Right hindlimb (tissue), 1 donor: ENCODE measurements at regions not wholly inside any gene's neighbourhood (a gene's known extent, or its start where the extent isn't known, plus 50 kb on each side); places are given as distances from the start of the nearest gene placed in this dataset.
A peak's percentile ranks its signal among the peaks of the same experiment; 100 is the strongest.
"Not testable (repeated sequence)": the region's sequence is repeated elsewhere in the genome, so short reads cannot be mapped to it uniquely, and the experiment has no call there.

ENCODE experiments used
- DNase-seq: peaks from one replicate; pipeline ENCODE4 v3.0.0-alpha.2; 2018

DNA sequence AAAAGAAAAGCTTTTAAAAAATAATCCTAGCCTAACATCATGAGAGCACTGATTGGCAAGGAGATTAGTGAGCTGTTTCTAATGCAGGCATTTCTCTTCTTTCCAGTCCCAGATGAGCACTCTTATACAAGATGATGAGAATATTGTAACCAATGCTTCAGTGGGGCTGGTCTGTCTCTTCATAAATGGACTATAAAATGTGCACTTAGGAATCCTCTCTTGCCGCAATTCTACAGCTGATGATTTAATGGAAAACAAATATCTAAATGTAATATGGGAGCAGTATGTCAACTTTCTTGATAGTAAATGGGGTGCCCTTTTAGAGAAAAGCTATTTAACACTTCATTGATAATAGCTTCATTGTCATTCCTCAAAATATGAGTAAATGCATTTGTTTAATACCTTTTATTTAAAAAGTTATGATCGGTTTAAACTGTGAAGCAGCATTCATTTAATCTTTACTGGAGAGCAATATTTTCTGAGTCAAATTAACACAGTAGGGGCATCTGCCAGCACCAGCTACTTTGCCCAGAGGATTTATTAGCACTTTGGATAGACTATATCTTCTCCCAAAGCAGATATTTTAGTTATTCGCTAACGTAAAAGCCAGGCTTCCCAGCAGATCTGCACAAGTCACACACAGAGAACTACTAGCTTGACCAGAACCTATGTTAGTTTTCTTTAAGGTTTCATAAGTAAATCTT lies 985.9 kb downstream of the DIPK2A start:
- no peak for DNase-seq

- DNase-seq, result no peak
These were observed 992.2 kb downstream of the DIPK2A start for GRCh38 chr3:144963810-144964209.

- no peak for DNase-seq
These were observed 994.9 kb downstream of the DIPK2A start for GRCh38 chr3:144966560-144966959.

DNA sequence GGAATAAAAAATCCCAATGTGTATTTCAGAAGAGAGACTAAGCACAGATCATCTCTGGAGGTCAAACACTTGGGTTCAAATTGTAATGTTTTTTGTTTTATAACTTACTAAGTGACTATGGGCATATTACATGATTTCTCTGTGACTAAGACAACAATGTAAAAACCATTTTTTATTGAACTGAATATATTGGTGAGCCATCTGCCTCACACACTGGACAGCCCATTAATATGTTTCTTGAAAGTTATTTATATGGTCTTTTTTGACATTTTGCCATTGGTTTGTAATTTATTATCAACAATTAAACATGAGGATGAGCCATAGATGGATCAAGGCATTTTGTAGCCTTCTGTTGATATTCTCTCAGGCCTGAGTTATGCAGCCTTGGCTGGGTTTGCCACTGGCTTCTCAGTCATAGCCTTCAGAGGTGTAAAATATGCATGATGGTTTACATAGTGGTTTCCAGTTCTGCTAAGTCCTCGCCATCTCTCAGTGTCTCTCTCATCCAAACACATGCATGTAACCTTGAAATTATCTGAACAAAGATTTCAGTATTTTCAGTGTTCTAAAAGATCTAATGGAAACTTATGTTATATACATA lies 997.2 kb downstream of the DIPK2A start:
- DNase-seq, result no peak

GRCh38 chr3:144984481-144984880 lies 1012.9 kb downstream of the DIPK2A start:
- DNase-seq, result not testable (repeated sequence)

DNA sequence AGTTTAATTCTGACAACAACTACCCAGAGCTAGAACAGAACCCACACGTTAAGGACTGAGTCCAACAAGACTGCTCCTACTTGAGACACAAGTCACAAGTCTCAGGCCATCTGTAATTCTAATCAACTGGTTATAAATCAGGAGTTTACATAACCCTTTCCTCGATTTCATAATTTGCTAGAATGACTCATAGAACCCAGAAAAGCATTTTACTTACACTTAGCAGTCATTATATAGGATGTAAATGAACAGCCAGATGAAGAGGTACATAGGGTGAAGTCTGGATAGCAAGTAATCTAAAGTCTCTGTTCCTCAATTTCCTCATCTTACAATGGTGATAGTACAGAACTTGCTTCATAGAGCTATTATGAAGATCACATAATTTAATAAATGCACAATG lies 1018.2 kb downstream of the DIPK2A start:
- no peak for DNase-seq

DNA sequence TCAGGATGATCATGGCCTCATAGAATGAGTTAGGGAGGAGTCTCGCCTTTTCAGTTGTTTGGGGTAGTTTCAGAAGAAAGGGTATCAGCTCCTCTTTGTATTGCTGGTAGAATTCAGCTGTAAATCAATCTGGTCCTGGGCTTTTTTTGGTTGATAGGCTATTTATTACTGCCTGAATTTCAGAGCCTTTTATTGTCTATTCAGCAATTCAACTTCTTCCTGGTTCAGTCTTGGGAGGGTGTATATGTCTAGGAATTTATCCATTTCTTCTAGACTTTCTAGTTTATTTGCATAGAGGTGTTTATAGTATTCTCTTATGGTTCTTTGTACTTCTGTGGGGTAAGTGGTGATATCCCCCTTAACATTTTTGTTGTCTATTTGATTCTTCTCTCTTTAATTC lies 1024.2 kb downstream of the DIPK2A start:
- no peak for DNase-seq

- no peak for DNase-seq
These were observed 1033.8 kb downstream of the DIPK2A start for GRCh38 chr3:145005427-145005826.

DNA sequence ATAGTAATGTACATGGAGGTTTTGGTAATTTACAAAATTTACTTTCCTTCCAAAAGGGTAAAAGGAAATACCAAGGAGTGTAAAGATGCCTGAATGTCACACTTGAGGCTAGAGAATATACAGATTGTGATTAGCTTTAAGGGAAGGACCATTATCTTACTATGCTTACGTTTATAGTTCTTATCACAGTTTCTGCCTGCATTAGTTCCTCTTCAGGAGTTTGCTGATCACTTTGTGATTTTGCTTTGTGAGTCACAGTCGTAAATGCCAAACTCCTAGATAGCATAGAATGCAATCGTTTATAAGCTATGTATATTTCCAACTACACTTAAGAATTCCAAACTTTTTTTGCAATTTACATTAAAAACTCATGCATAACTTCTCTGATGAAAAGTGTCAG lies 1034.6 kb downstream of the DIPK2A start:
- DNase-seq, result no peak

DNA sequence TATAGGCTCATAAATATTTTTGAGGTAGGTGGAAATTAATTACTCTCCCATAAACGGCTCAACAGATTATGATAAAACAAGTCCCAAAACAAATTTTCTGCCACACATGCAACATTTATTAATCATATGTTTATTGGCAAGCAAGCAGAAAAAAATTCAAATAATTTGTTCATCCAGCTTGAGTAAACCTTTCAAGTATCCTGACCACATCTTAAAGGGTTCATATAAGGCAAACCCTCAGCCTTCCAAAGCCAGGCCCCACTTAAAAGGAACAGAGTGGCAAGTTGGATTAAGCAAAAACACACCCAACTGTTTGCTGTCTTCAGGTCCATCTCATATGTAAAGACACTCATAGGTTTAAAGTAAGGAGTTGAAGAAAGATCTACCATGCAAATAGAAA lies 1042.3 kb downstream of the DIPK2A start:
- no peak for DNase-seq

DNA sequence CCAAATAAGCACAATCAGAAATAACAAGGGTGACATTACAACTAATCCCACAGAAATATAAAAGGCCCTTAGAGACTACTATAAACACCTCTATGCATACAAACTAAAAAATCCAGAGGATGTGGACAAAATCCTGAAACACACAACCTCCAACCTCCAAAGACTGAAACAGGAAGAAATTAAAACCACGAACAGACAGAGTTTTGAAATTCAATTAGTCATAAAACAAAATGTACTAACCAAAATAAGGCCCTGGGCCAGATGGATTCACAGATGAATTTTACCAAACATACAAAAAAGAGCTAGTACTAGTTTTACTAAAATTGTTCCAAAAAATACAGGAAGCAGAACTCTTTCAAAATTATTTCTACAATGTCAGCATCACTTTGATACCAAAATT lies 1043.6 kb downstream of the DIPK2A start:
- no peak for DNase-seq

GRCh38 chr3:145017959-145018358 lies 1046.3 kb downstream of the DIPK2A start:
- peak; percentile 20 for DNase-seq

DNA sequence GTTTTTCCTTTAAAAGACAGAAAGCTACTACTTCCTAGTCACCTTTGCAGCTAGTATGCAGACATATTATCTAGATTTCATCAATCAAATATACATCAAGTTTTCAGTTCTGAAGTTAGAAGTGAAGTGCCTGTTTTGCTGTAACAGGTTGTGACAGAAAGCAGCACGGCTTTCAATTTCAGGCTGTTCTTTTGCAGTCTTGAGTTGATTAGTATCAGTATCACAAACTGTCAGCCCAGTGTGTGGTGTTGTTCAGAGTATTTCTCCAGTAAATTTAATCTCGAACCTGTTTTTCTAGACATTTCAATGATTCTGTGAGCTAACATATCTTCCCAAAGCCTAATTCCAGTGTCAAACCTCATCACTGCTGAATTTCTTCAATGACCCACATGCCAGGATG lies 1050.8 kb downstream of the DIPK2A start:
- no peak for DNase-seq

- DNase-seq, result no peak
These were observed 1053.1 kb downstream of the DIPK2A start for GRCh38 chr3:145024700-145025099.

DNA sequence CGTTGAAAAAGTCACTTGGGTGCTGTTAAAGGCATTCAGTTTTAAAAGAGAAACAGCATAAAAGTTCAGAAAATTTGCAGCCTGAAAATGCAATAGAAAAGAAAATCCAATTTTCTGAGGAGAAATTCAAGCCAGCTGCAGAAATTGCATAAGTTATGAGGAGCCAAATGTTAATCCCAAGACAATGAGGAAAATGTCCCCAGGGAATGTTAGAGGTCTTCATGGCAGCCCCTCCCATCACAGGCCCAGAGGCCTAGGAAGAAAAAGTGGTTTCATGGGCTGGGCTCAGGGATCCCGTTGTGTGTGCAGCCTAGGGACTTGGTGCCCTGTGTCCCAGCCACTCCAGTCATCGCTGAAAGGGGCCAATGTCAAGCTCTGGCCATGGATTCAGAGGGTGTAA lies 1055.6 kb downstream of the DIPK2A start:
- not testable (repeated sequence) for DNase-seq

GRCh38 chr3:145032791-145033190 lies 1061.2 kb downstream of the DIPK2A start:
- no peak for DNase-seq

DNA sequence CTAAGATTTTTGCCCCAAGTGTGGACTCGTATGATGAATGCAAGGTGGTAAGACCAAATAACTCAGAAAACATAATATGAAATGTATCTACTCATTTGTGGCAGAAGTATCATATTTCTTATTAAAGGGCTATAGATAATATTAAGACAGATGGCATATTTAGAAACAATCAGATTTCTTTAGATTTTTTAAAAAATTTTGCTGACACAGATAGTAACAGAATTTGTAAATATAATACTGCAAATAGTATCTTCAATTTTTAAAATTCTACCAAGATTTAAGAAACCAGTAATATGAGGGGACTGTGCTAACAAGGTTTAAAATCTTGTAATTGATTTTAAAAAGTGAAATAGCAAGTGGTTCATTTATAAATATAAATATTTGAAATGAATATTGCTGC lies 1064.1 kb downstream of the DIPK2A start:
- DNase-seq, result no peak

DNA sequence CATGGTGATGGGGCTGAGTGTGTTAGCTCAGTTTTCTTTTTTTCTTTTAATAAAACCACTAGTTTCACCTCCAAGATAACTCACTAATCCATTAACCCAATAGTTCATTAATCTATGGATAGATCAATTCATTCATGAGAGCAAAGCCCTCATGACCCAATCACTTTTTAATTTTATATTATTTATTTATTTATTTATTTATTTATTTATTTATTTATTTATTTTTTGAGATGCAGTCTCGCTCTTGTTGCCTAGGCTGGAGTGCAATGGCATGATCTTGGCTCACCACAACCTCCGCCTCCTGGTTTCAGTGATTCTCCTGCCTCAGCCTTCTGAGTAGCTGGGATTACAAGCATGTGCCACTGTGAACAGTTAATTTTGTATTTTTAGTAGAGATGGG lies 1082.4 kb downstream of the DIPK2A start:
- DNase-seq, result not testable (repeated sequence)

DNA sequence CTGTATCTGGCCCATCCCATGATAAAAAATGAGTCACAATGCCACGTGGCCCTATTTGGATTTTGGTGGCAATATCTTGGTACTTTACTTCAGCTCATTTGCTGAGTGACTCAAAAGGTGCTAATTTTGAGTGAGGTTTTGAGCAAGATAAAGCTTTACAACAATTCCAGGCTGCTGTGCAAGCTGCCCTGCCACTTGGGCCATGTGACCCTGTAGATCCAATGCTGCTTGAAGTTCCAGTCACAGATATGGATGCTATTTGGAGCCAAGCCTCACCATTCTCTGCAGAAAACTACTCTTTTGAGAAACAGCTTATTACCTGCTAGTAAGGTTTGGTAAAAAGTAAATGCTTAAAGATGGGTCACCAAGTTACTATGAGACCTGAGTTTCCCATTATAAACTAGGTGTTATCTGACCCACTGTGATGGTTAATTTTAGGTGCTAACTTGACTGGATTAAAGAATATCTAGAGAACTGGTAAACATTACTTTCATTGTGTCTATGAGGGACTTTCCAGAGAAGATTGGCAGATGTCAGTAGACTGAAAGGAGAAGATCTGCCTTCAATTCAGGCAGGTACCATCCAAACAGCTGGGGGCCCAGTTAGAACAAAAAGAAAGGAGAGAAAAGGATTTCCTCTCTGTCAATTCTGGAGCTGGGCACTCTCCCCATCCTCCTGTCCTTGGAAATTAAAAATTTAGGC lies 1083.9 kb downstream of the DIPK2A start:
- DNase-seq, result no peak

- no peak for DNase-seq
These were observed 1086.9 kb downstream of the DIPK2A start for GRCh38 chr3:145058483-145058882.

DNA sequence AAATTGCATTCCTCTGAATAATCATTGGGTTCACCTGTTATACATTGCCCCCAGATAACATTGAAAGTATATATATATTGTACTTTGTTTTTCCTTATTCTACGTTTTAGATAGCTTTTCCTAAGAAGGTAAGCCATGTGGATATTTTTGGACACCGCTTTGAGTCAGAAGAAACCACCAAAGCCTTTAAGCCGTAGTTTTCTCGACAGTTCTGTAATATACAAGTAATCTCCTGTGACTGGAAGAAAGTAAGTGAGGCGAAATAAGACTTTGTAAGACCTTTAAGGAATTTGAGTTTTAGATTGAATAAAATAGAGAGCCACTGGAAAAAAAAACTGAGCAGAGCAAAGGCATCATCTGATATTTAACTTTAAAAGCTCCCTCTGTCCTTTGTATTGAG lies 1092.0 kb downstream of the DIPK2A start:
- DNase-seq, result no peak

- DNase-seq, result no peak
These were observed 1090.2 kb downstream of the PLOD2 start for GRCh38 chr3:145070795-145071194.

DNA sequence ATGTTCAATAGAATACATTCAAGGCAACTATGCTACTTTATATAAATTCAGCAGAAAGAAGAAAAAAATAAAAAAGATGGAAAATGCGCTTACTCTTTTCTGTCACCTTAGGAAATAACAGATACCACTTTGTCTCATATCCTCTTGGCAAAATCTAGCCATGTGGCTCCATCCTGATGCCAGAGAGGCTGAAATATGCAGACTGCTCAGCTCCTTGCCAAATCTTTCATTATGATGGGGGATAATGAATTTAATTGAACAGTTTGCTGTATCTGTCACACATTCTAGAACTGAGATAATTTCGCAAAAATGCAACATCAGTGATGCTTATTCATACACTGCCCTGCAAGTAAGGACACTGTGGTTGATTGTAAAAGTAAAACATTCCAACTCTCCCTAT lies 1081.5 kb downstream of the PLOD2 start:
- DNase-seq, result no peak

GRCh38 chr3:145087038-145087437 lies 1073.9 kb downstream of the PLOD2 start:
- DNase-seq, result no peak
